ENCODE measurements at regions not wholly inside any gene's neighbourhood (a gene's known extent, or its start where the extent isn't known, plus 50 kb on each side); places are given as distances from the start of the nearest gene placed in this dataset.

- TF ChIP-seq POLR2AphosphoS5 (IDR thresholded peaks at IDR 0.05; ENCODE audit: low read depth, low read length) (no peak), POLR2A (IDR thresholded peaks at IDR 0.05; ENCODE audit: low read depth, low read length) (no peak)
These were observed 324.2 kb upstream of the MAN1A1 start for GRCh38 chr6:119673741-119674140.
